ENCODE measurements at regions not wholly inside any gene's neighbourhood (a gene's known extent, or its start where the extent isn't known, plus 50 kb on each side); places are given as distances from the start of the nearest gene placed in this dataset.

- DNase-seq, result no peak
- TF ChIP-seq CTCF (IDR thresholded peaks at IDR 0.05), result no peak
- TF ChIP-seq POLR2A (IDR thresholded peaks at IDR 0.05), result no peak
- peaks cover 2% of the 10 kb centered on the region for H3K4me1 ChIP-seq
- no peak overlapping the region for H3K27ac ChIP-seq
- intact Hi-C loops (cut with DNase I; ENCODE audit: low total_unique reads), result no loop called here
- 88 to 91% methylated on average over 7 of the region's 7 CpGs for WGBS, 2 donors
- H3K27me3 ChIP-seq, result no peaks in the 10 kb centered on the region
- no peaks in the 10 kb centered on the region for H3K36me3 ChIP-seq (ENCODE audit: low read depth, missing control alignments)
- no peaks in the 10 kb centered on the region for H3K9me3 ChIP-seq
- H3K4me3 ChIP-seq, result no peak overlapping the region
Measured at GRCh38 chr9:121582641-121583040, 68.8 kb upstream of the DAB2IP start.

- WGBS, 2 donors, result 95% methylated on average over 4 of the region's 4 CpGs
- no peak for DNase-seq
- H3K4me3 ChIP-seq, result no peak overlapping the region
- intact Hi-C loops (cut with DNase I; ENCODE audit: low total_unique reads), result no loop called here
- H3K36me3 ChIP-seq (ENCODE audit: low read depth, missing control alignments), result no peaks in the 10 kb centered on the region
- no peaks in the 10 kb centered on the region for H3K9me3 ChIP-seq
- no peaks in the 10 kb centered on the region for H3K27me3 ChIP-seq
- TF ChIP-seq POLR2A (IDR thresholded peaks at IDR 0.05) (no peak), CTCF (IDR thresholded peaks at IDR 0.05) (no peak)
- no peaks in the 10 kb centered on the region for H3K4me1 ChIP-seq
- no peak overlapping the region for H3K27ac ChIP-seq
Measured at GRCh38 chr9:121584421-121584820, 67.0 kb upstream of the DAB2IP start.

GRCh38 chr9:121587863-121588262, 63.6 kb upstream of the DAB2IP start:
- Histone ChIP-seq H3K27ac (no peak overlapping the region), H3K36me3 (ENCODE audit: low read depth, missing control alignments) (no peaks in the 10 kb centered on the region), H3K9me3 (no peaks in the 10 kb centered on the region), H3K4me1 (no peaks in the 10 kb centered on the region), H3K27me3 (no peaks in the 10 kb centered on the region), H3K4me3 (no peak overlapping the region)
- intact Hi-C loops (cut with DNase I; ENCODE audit: low total_unique reads), result no loop called here
- DNase-seq, result no peak
- 91 to 94% methylated on average over 4 of the region's 4 CpGs for WGBS, 2 donors
- TF ChIP-seq CTCF (IDR thresholded peaks at IDR 0.05) (no peak), POLR2A (IDR thresholded peaks at IDR 0.05) (no peak)

- H3K27ac ChIP-seq, result no peak overlapping the region
- WGBS, 2 donors, result 93% methylated on average over 5 of the region's 5 CpGs
- no peaks in the 10 kb centered on the region for H3K4me1 ChIP-seq
- TF ChIP-seq POLR2A (IDR thresholded peaks at IDR 0.05) (no peak), CTCF (IDR thresholded peaks at IDR 0.05) (no peak)
- intact Hi-C loops (cut with DNase I; ENCODE audit: low total_unique reads), result no loop called here
- H3K36me3 ChIP-seq (ENCODE audit: low read depth, missing control alignments), result no peaks in the 10 kb centered on the region
- no peaks in the 10 kb centered on the region for H3K27me3 ChIP-seq
- no peaks in the 10 kb centered on the region for H3K9me3 ChIP-seq
- DNase-seq, result no peak
- H3K4me3 ChIP-seq, result no peak overlapping the region
Measured at GRCh38 chr9:121589986-121590385, 61.4 kb upstream of the DAB2IP start.

GRCh38 chr9:121592265-121592664, 59.2 kb upstream of the DAB2IP start:
- H3K4me3 ChIP-seq, result no peak overlapping the region
- H3K27me3 ChIP-seq, result no peaks in the 10 kb centered on the region
- no peak for DNase-seq
- no peaks in the 10 kb centered on the region for H3K36me3 ChIP-seq (ENCODE audit: low read depth, missing control alignments)
- WGBS, 2 donors, result 63 to 82% methylated on average over 2 of the region's 2 CpGs
- intact Hi-C loops (cut with DNase I; ENCODE audit: low total_unique reads), result no loop called here
- H3K9me3 ChIP-seq, result no peaks in the 10 kb centered on the region
- no peaks in the 10 kb centered on the region for H3K4me1 ChIP-seq
- H3K27ac ChIP-seq, result no peak overlapping the region
- TF ChIP-seq POLR2A (IDR thresholded peaks at IDR 0.05), result no peak
- TF ChIP-seq CTCF (IDR thresholded peaks at IDR 0.05), result no peak

Measured in testis (tissue), 2 donors.